Subcutaneous abdominal adipose tissue (tissue), 5 donors: ENCODE measurements at regions not wholly inside any gene's neighbourhood (a gene's known extent, or its start where the extent isn't known, plus 50 kb on each side); places are given as distances from the start of the nearest gene placed in this dataset.

ENCODE experiments used
- H3K27ac ChIP-seq: one replicate; pipeline ENCODE4 v1.7.0; 2013; ENCODE audit warnings: low read depth, mild to moderate bottlenecking, inconsistent platforms, low read length, moderate library complexity
- H3K27me3 ChIP-seq, 5 donors: one replicate each; pipeline ENCODE4 v1.7.0; 2013; ENCODE audit warnings: low read length in 5 of 5, inconsistent platforms in 1 of 5; ENCODE audit not compliant: control insufficient read depth in 5 of 5, insufficient read depth in 4 of 5
- H3K36me3 ChIP-seq, 5 donors: one replicate each; pipeline ENCODE4 v1.7.0; 2013; ENCODE audit warnings: low read length in 5 of 5; ENCODE audit not compliant: control insufficient read depth in 5 of 5, insufficient read depth in 5 of 5
- H3K4me1 ChIP-seq, 5 donors: one replicate each; pipeline ENCODE4 v1.7.0; 2013; ENCODE audit warnings: low read length in 5 of 5, mild to moderate bottlenecking in 3 of 5, moderate library complexity in 1 of 5; ENCODE audit not compliant: control insufficient read depth in 5 of 5, insufficient read depth in 5 of 5
- H3K4me3 ChIP-seq, 5 donors: one replicate each; pipeline ENCODE4 v1.7.0; 2013; ENCODE audit warnings: low read length in 5 of 5, low read depth in 1 of 5
- H3K9ac ChIP-seq, 5 donors: one replicate each; pipeline ENCODE4 v1.7.0; 2013; ENCODE audit warnings: low read length in 5 of 5, mild to moderate bottlenecking in 4 of 5, moderate library complexity in 3 of 5
- H3K9me3 ChIP-seq, 5 donors: one replicate each; pipeline ENCODE4 v1.7.0; 2013; ENCODE audit warnings: low read length in 5 of 5; ENCODE audit not compliant: control insufficient read depth in 5 of 5
- donor health status: healthy.
- donor health status: healthy.
- donor health status: healthy.
- donor health status: healthy.
- donor health status: healthy.

DNA sequence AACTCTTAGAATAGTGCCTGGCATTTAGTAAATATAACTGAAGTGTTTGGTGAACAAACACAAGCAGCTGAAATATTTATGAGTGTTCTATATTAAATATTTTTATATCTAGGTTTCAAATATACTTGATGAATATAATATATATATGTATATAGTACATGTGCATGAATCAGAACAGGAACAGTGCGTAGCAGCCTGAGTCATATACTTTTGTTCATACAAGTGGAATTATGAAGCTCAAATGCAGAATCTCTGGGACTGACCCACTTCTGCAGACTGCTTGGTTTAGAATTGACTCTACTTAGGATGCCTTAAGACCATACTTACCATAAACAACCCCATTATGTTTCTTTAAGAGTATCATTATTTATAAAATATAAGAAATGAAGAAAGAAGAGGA, 997.8 kb upstream of the RAG2 start:
- Histone ChIP-seq H3K9ac (no peak overlapping the region), H3K27ac (no peak overlapping the region), H3K4me3 (no peak overlapping the region), H3K27me3 (no peaks in the 10 kb centered on the region), H3K4me1 (no peaks in the 10 kb centered on the region), H3K36me3 (no peaks in the 10 kb centered on the region), H3K9me3 (no peaks in the 10 kb centered on the region)

DNA sequence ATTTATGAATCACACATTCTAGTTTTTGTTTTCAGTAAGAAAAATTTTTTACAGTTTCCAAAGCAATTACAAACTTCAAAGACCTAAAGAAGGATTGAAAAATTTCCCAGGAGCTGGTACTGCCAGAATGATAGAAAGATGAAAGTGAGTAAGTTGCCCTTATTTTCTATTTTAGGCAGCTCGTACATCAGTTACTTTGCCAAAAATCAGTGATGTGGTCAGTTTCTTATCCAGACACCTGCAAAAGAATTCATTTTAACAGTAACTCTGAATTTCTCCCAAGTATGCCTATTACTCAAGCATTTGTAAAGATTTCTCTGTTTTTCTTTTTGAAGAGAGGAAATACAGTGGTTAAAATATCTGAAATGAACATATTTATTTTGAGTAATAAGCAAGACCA, 976.3 kb upstream of the RAG2 start:
- Histone ChIP-seq H3K9me3 (peaks cover 0 to 4% (median 3%) of the 10 kb centered on the region in 5 donors), H3K9ac (no peak overlapping the region), H3K27ac (no peak overlapping the region), H3K4me1 (no peaks in the 10 kb centered on the region), H3K36me3 (no peaks in the 10 kb centered on the region), H3K4me3 (no peak overlapping the region), H3K27me3 (no peaks in the 10 kb centered on the region)

DNA sequence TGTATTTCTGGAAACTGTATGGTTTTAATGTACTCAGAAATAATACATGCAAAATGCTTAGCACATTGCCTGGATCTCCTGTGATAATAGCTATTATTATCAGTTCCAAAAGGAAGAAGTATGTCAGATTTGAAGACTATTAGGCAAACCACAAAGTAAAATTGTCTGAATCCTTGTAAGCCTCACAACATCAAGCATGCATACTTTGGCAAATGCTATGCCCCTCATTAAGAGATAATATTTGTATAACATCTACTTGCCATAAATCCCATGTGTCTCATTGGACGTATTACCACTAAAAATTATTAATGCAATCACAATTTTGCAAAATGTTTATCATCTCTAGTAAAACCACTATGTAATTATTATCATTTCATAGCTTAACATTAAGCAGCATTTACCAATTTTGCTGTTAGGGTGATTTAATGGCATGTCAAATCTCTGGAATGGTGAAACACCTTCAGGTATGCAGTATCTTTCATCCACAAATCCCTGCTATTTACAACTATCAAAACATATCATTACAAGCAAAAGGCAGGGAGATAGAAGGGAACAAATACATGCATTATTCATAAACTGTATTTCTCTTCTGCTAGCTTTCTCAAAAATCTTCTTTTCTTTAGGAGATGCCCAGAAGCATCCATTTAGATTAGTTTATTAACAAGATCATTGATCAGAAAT, 974.6 kb upstream of the RAG2 start:
- Histone ChIP-seq H3K4me1 (no peaks in the 10 kb centered on the region), H3K36me3 (no peaks in the 10 kb centered on the region), H3K27me3 (no peaks in the 10 kb centered on the region)

DNA sequence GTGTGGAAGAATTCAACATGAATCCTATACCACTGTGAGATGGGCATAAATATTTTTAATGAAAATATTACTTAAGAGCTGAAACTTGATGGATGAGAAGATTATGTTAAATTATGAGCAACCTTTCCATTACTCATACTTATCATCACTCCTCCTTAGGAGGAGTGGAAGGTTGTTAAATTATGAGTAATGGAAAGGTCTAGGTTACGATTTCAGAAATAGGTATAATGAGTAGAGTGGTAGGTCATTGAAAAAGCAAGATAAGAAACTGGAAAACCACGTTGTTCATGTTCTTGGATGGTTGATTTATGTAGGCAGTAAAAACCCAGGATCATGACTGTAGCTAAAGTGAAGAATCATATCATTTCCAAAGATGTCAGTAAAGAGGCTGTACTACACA, 973.2 kb upstream of the RAG2 start:
- Histone ChIP-seq H3K9ac (no peak overlapping the region), H3K27me3 (no peaks in the 10 kb centered on the region), H3K27ac (no peak overlapping the region), H3K4me1 (no peaks in the 10 kb centered on the region), H3K36me3 (no peaks in the 10 kb centered on the region), H3K9me3 (peaks cover 0 to 4% (median 0%) of the 10 kb centered on the region in 5 donors), H3K4me3 (no peak overlapping the region)

More for the DNA sequence above, 974.6 kb upstream of the RAG2 start:
- Histone ChIP-seq H3K9ac (no peak overlapping the region), H3K4me3 (no peak overlapping the region), H3K9me3 (peaks cover 0 to 4% (median 0%) of the 10 kb centered on the region in 5 donors), H3K27ac (no peak overlapping the region)

DNA sequence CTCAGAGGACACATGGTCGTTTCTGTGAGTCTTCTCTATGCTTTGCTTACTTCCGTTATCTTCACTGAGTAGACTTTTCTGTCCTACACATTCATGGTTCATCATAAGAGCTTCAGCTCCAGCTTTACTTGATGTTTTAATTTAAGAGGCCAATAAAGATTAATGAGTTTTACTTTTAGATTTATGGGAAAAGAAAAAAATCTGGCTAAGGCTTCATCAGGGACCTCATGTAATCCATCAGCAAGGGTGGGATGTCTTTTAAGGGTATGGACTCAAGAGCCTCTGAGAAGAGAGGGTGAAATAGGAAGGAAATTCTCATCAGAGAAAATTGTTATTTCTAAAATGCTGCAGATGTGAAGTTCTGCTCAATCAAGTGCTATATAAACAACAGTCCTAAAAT, 963.0 kb upstream of the RAG2 start:
- no peaks in the 10 kb centered on the region for H3K4me1 ChIP-seq
- no peak overlapping the region for H3K4me3 ChIP-seq
- no peak overlapping the region for H3K9ac ChIP-seq
- no peaks in the 10 kb centered on the region for H3K27me3 ChIP-seq
- no peaks in the 10 kb centered on the region for H3K36me3 ChIP-seq
- H3K27ac ChIP-seq = no peak overlapping the region
- H3K9me3 ChIP-seq = no peaks in the 10 kb centered on the region

GRCh38 chr11:37560346-37560745, 962.3 kb upstream of the RAG2 start:
- no peaks in the 10 kb centered on the region for H3K36me3 ChIP-seq
- H3K4me3 ChIP-seq = no peak overlapping the region

DNA sequence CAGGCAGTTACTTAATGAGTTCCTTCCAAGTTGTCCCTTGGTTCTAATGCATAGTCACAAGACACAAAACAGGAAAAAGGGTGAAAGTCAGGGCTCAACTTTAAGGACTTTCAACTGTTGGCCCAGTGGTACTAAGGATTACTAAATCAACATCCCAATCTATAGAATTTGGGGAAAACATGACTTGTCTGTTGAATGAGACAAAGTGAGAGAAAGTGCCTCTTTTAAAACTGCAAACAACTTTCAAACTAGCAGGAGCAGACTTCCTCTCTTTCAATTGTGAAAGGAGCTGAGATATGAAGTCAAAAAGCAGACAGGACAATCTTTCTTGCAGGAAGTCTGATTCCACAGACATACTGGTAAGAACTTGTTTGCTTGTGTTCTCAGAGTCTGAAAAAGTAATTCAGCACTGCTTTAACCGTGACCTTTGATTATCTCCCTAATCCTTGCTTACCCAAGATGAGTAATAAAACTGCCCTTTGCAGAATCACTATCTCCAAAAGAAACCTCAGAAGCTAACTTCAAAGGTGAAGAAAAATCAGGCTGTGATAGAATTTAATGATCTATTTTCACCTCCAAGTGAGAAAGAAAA, 960.7 kb upstream of the RAG2 start:
- Histone ChIP-seq H3K36me3 (no peaks in the 10 kb centered on the region), H3K4me3 (no peak overlapping the region), H3K27ac (no peak overlapping the region), H3K4me1 (no peaks in the 10 kb centered on the region), H3K9me3 (no peaks in the 10 kb centered on the region), H3K9ac (no peak overlapping the region), H3K27me3 (no peaks in the 10 kb centered on the region)

More at GRCh38 chr11:37560346-37560745, 962.3 kb upstream of the RAG2 start:
- Histone ChIP-seq H3K27ac (no peak overlapping the region), H3K9ac (no peak overlapping the region), H3K9me3 (no peaks in the 10 kb centered on the region), H3K27me3 (no peaks in the 10 kb centered on the region), H3K4me1 (no peaks in the 10 kb centered on the region)

GRCh38 chr11:37557990-37558389, 960.0 kb upstream of the RAG2 start:
- Histone ChIP-seq H3K4me3 (no peak overlapping the region), H3K4me1 (no peaks in the 10 kb centered on the region), H3K36me3 (no peaks in the 10 kb centered on the region), H3K9me3 (no peaks in the 10 kb centered on the region), H3K9ac (no peak overlapping the region), H3K27me3 (no peaks in the 10 kb centered on the region), H3K27ac (no peak overlapping the region)

DNA sequence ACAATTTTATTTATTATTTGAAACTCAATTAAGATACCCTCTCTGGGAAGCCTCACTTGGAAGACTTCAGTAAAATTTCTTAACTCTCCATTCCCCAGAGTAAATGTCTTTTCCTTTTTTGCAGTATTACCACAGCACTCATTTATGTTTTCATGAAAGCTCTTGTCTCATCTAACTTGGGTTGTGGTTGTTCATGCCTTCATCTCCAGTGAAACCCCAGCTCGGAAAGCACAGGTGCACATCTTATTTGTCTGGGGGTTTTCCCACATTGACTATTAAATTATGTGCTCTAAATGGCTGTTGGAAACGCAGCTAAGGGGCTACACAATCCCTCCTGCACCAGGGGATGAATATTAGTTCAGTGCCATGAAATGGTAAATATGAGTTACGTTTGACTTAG, 954.2 kb upstream of the RAG2 start:
- H3K9ac ChIP-seq = no peak overlapping the region

DNA sequence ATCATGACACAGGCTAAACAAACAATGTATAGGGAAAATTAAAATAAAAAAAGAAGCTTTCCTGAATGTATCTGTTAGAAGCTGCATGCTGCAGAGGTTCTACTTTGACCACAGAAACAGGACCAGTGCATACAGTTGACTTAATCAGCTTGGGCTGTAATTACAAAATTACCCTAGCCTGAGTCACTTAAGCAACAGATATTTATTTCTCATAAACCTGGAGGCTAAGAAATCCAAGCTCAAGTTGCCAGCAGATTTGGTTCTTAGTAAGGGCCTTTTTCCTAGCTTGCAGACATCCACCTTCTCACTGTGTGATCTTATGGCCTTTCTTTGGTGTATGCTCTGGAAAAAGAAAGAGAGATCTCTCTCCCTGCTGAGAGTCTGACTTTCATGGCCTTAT, 946.5 kb upstream of the RAG2 start:
- Histone ChIP-seq H3K27me3 (no peaks in the 10 kb centered on the region), H3K9me3 (no peaks in the 10 kb centered on the region), H3K9ac (no peak overlapping the region), H3K36me3 (no peaks in the 10 kb centered on the region), H3K4me3 (no peak overlapping the region), H3K4me1 (no peaks in the 10 kb centered on the region), H3K27ac (no peak overlapping the region)

More for the DNA sequence above, 954.2 kb upstream of the RAG2 start:
- Histone ChIP-seq H3K4me3 (no peak overlapping the region), H3K4me1 (no peaks in the 10 kb centered on the region), H3K36me3 (no peaks in the 10 kb centered on the region), H3K9me3 (no peaks in the 10 kb centered on the region), H3K27me3 (no peaks in the 10 kb centered on the region), H3K27ac (no peak overlapping the region)
